ENCODE measurements at regions not wholly inside any gene's neighbourhood (a gene's known extent, or its start where the extent isn't known, plus 50 kb on each side); places are given as distances from the start of the nearest gene placed in this dataset.
A peak's percentile ranks its signal among the peaks of the same experiment; 100 is the strongest.

GRCh38 chr1:98002288-98002687 is 81.5 kb upstream of the DPYD start:
- H3K4me1 ChIP-seq (ENCODE audit: control insufficient read depth in 1 of 2, insufficient read depth in 2 of 2, low read depth in 1 of 2, low read length in 1 of 2): peaks cover 0 to 59% of the 10 kb centered on the region in 2 experiments; a peak in 2 of 4 replicates
- H3K36me3 ChIP-seq (replicated peaks in 1 of 2; ENCODE audit: control insufficient read depth in 1 of 2, insufficient read depth in 2 of 2, low read length in 1 of 2): peaks cover 0 to 4% of the 10 kb centered on the region in 2 experiments
- ChIA-PET CTCF (no interaction called here), POLR2A (no interaction called here)
- no peak overlapping the region for H3K27ac ChIP-seq (ENCODE audit: low read depth in 2 of 2, low read length in 1 of 2)
- no peak overlapping the region for H3K4me3 ChIP-seq (ENCODE audit: low read depth in 2 of 2, low read length in 1 of 2)
- no peaks in the 10 kb centered on the region for H3K9me3 ChIP-seq
- peak overlapping the region; percentile 7; the same call in 1 of the 2 replicates for H3K4me2 ChIP-seq
- H2AFZ ChIP-seq (ENCODE audit: low read depth): no peak overlapping the region
- no peaks in the 10 kb centered on the region for H4K20me1 ChIP-seq (ENCODE audit: insufficient read depth)
- WGBS (ENCODE audit: low lambda C conversion rate): 90% methylated on average over 2 of the region's 2 CpGs
- no peaks in the 10 kb centered on the region for H3K9me2 ChIP-seq
- H3K27me3 ChIP-seq (ENCODE audit: insufficient read depth): no peaks in the 10 kb centered on the region
- TF ChIP-seq RFX5 (IDR thresholded peaks at IDR 0.05; ENCODE audit: low read length): no peak
- TF ChIP-seq MEF2A (IDR thresholded peaks at IDR 0.05; ENCODE audit: borderline replicate concordance, low read depth): no peak
- no peak for TF ChIP-seq FOXM1 (IDR thresholded peaks at IDR 0.05; ENCODE audit: low read depth)
- no peak for TF ChIP-seq TCF12 (IDR thresholded peaks at IDR 0.05)
- no peak for TF ChIP-seq JUND (IDR thresholded peaks at IDR 0.05)
- no peak for TF ChIP-seq TAF1 (IDR thresholded peaks at IDR 0.05; ENCODE audit: borderline replicate concordance, low read depth, low read length)
- no peak for TF ChIP-seq ZBTB33 (IDR thresholded peaks at IDR 0.05; ENCODE audit: borderline replicate concordance, low read depth)
- TF ChIP-seq GABPA (IDR thresholded peaks at IDR 0.05; ENCODE audit: low read depth): no peak
- no peak for TF ChIP-seq YY1 (IDR thresholded peaks at IDR 0.05; ENCODE audit: low read depth)
- no peak for TF ChIP-seq SMC3 (IDR thresholded peaks at IDR 0.05; ENCODE audit: low read depth, low read length)
- TF ChIP-seq IRF3 (IDR thresholded peaks at IDR 0.05; ENCODE audit: low read depth, low read length): no peak
- no peak for TF ChIP-seq POLR2AphosphoS5 (IDR thresholded peaks at IDR 0.05; ENCODE audit: low read depth, low read length)
- TF ChIP-seq PBX3 (IDR thresholded peaks at IDR 0.05): no peak
- no peak for TF ChIP-seq EZH2phosphoT487 (IDR thresholded peaks at IDR 0.05; ENCODE audit: borderline replicate concordance, low read depth)
- no peak for TF ChIP-seq SIN3A (IDR thresholded peaks at IDR 0.05; ENCODE audit: borderline replicate concordance, low read depth, low read length)
- no peak for DNase-seq
- H3K79me2 ChIP-seq (ENCODE audit: insufficient read depth): peaks cover 58% of the 10 kb centered on the region
- peaks cover 56% of the 10 kb centered on the region for H3F3A ChIP-seq (replicated peaks; ENCODE audit: insufficient read depth)
- H3K9ac ChIP-seq: no peak overlapping the region

GRCh38 chr1:98001764-98002163 is 80.9 kb upstream of the DPYD start:
- Histone ChIP-seq H3K9ac (no peak overlapping the region), H3K4me2 (no peak overlapping the region), H3K9me2 (no peaks in the 10 kb centered on the region), H3K4me1 (ENCODE audit: control insufficient read depth in 1 of 2, insufficient read depth in 2 of 2, low read depth in 1 of 2, low read length in 1 of 2) (peaks cover 0 to 59% of the 10 kb centered on the region in 2 experiments; a peak in 2 of 4 replicates), H3K4me3 (ENCODE audit: low read depth in 2 of 2, low read length in 1 of 2) (no peak overlapping the region), H2AFZ (ENCODE audit: low read depth) (no peak overlapping the region), H4K20me1 (ENCODE audit: insufficient read depth) (no peaks in the 10 kb centered on the region), H3K79me2 (ENCODE audit: insufficient read depth) (peaks cover 58% of the 10 kb centered on the region), H3K36me3 (replicated peaks in 1 of 2; ENCODE audit: control insufficient read depth in 1 of 2, insufficient read depth in 2 of 2, low read length in 1 of 2) (peaks cover 0 to 4% of the 10 kb centered on the region in 2 experiments), H3K27me3 (ENCODE audit: insufficient read depth) (no peaks in the 10 kb centered on the region), H3F3A (replicated peaks; ENCODE audit: insufficient read depth) (peaks cover 56% of the 10 kb centered on the region), H3K27ac (ENCODE audit: low read depth in 2 of 2, low read length in 1 of 2) (no peak overlapping the region), H3K9me3 (no peaks in the 10 kb centered on the region)
- POLR2A ChIA-PET: no interaction called here
- 95% methylated on average over 1 of the region's 1 CpG for WGBS (ENCODE audit: low lambda C conversion rate)
- CTCF ChIA-PET: no interaction called here
- DNase-seq: no peak
- no peak for TF ChIP-seq FOSL2 (IDR thresholded peaks at IDR 0.05; ENCODE audit: borderline replicate concordance, low read depth)
- TF ChIP-seq GABPA (IDR thresholded peaks at IDR 0.05; ENCODE audit: low read depth): no peak
- no peak for TF ChIP-seq EP300 (IDR thresholded peaks at IDR 0.05; ENCODE audit: borderline replicate concordance in 1 of 2, low read depth in 1 of 2, low read length in 1 of 2)
- TF ChIP-seq MAX (IDR thresholded peaks at IDR 0.05; ENCODE audit: low read depth): no peak
- TF ChIP-seq SMC3 (IDR thresholded peaks at IDR 0.05; ENCODE audit: low read depth, low read length): peak; percentile 24; the same call in 1 of the 2 replicates
- TF ChIP-seq POLR2AphosphoS5 (IDR thresholded peaks at IDR 0.05; ENCODE audit: low read depth, low read length): no peak
- TF ChIP-seq ZBTB33 (IDR thresholded peaks at IDR 0.05; ENCODE audit: borderline replicate concordance, low read depth): no peak
- TF ChIP-seq FOXM1 (IDR thresholded peaks at IDR 0.05; ENCODE audit: low read depth): no peak
- TF ChIP-seq TCF12 (IDR thresholded peaks at IDR 0.05): no peak
- TF ChIP-seq NFIC (IDR thresholded peaks at IDR 0.05; ENCODE audit: borderline replicate concordance): no peak
- no peak for TF ChIP-seq USF2 (IDR thresholded peaks at IDR 0.05; ENCODE audit: borderline replicate concordance, low read depth, low read length)
- no peak for TF ChIP-seq TAF1 (IDR thresholded peaks at IDR 0.05; ENCODE audit: borderline replicate concordance, low read depth, low read length)
- no peak for TF ChIP-seq RXRA (IDR thresholded peaks at IDR 0.05; ENCODE audit: borderline replicate concordance, low read depth)
